ENCODE measurements at regions not wholly inside any gene's neighbourhood (a gene's known extent, or its start where the extent isn't known, plus 50 kb on each side); places are given as distances from the start of the nearest gene placed in this dataset.

- Histone ChIP-seq H3K27me3 (ENCODE audit: control insufficient read depth in 1 of 2, insufficient read depth in 2 of 2, low read length in 2 of 2) (no peaks in the 10 kb centered on the region), H3K4me1 (ENCODE audit: insufficient read depth, low read length) (no peaks in the 10 kb centered on the region), H3K4me3 (ENCODE audit: low read depth in 1 of 2, low read length in 2 of 2) (no peak overlapping the region), H3K36me3 (ENCODE audit: insufficient read depth, low read length) (no peaks in the 10 kb centered on the region), H3K9ac (ENCODE audit: low read length) (no peak overlapping the region), H3K27ac (ENCODE audit: low read depth, low read length) (no peak overlapping the region), H3K9me3 (ENCODE audit: low read length) (no peaks in the 10 kb centered on the region)
These were observed 175.9 kb upstream of the BMP4 start for GRCh38 chr14:54132496-54132895.

GRCh38 chr14:54133896-54134295, 177.3 kb upstream of the BMP4 start:
- Histone ChIP-seq H3K9me3 (ENCODE audit: low read length) (no peaks in the 10 kb centered on the region), H3K4me1 (ENCODE audit: insufficient read depth, low read length) (no peaks in the 10 kb centered on the region), H3K36me3 (ENCODE audit: insufficient read depth, low read length) (no peaks in the 10 kb centered on the region), H3K27ac (ENCODE audit: low read depth, low read length) (no peak overlapping the region), H3K4me3 (ENCODE audit: low read depth in 1 of 2, low read length in 2 of 2) (no peak overlapping the region), H3K9ac (ENCODE audit: low read length) (no peak overlapping the region), H3K27me3 (ENCODE audit: control insufficient read depth in 1 of 2, insufficient read depth in 2 of 2, low read length in 2 of 2) (no peaks in the 10 kb centered on the region)

GRCh38 chr14:54135804-54136280, 179.2 kb upstream of the BMP4 start:
- Histone ChIP-seq H3K36me3 (ENCODE audit: insufficient read depth, low read length) (no peaks in the 10 kb centered on the region), H3K9ac (ENCODE audit: low read length) (no peak overlapping the region), H3K27ac (ENCODE audit: low read depth, low read length) (no peak overlapping the region), H3K4me1 (ENCODE audit: insufficient read depth, low read length) (no peaks in the 10 kb centered on the region), H3K27me3 (ENCODE audit: control insufficient read depth in 1 of 2, insufficient read depth in 2 of 2, low read length in 2 of 2) (no peaks in the 10 kb centered on the region), H3K9me3 (ENCODE audit: low read length) (no peaks in the 10 kb centered on the region), H3K4me3 (ENCODE audit: low read depth in 1 of 2, low read length in 2 of 2) (no peak overlapping the region)

GRCh38 chr14:54136894-54137613, 180.4 kb upstream of the BMP4 start:
- Histone ChIP-seq H3K4me1 (ENCODE audit: insufficient read depth, low read length) (no peaks in the 10 kb centered on the region), H3K27me3 (ENCODE audit: control insufficient read depth in 1 of 2, insufficient read depth in 2 of 2, low read length in 2 of 2) (no peaks in the 10 kb centered on the region), H3K27ac (ENCODE audit: low read depth, low read length) (no peak overlapping the region), H3K36me3 (ENCODE audit: insufficient read depth, low read length) (no peaks in the 10 kb centered on the region), H3K9ac (ENCODE audit: low read length) (no peak overlapping the region), H3K4me3 (ENCODE audit: low read depth in 1 of 2, low read length in 2 of 2) (no peak overlapping the region), H3K9me3 (ENCODE audit: low read length) (no peaks in the 10 kb centered on the region)

- Histone ChIP-seq H3K9me3 (ENCODE audit: low read length) (no peaks in the 10 kb centered on the region), H3K27ac (ENCODE audit: low read depth, low read length) (no peak overlapping the region), H3K9ac (ENCODE audit: low read length) (no peak overlapping the region), H3K36me3 (ENCODE audit: insufficient read depth, low read length) (no peaks in the 10 kb centered on the region), H3K4me1 (ENCODE audit: insufficient read depth, low read length) (no peaks in the 10 kb centered on the region), H3K27me3 (ENCODE audit: control insufficient read depth in 1 of 2, insufficient read depth in 2 of 2, low read length in 2 of 2) (no peaks in the 10 kb centered on the region), H3K4me3 (ENCODE audit: low read depth in 1 of 2, low read length in 2 of 2) (no peak overlapping the region)
These were observed 181.0 kb upstream of the BMP4 start for GRCh38 chr14:54137614-54137961.

- Histone ChIP-seq H3K4me3 (ENCODE audit: low read depth in 1 of 2, low read length in 2 of 2) (no peak overlapping the region), H3K4me1 (ENCODE audit: insufficient read depth, low read length) (no peaks in the 10 kb centered on the region), H3K27me3 (ENCODE audit: control insufficient read depth in 1 of 2, insufficient read depth in 2 of 2, low read length in 2 of 2) (no peaks in the 10 kb centered on the region), H3K27ac (ENCODE audit: low read depth, low read length) (no peak overlapping the region), H3K9ac (ENCODE audit: low read length) (no peak overlapping the region), H3K36me3 (ENCODE audit: insufficient read depth, low read length) (no peaks in the 10 kb centered on the region), H3K9me3 (ENCODE audit: low read length) (no peaks in the 10 kb centered on the region)
These were observed 181.4 kb upstream of the BMP4 start for GRCh38 chr14:54138024-54138353.

- no peaks in the 10 kb centered on the region for H3K9me3 ChIP-seq (ENCODE audit: low read length)
- no peaks in the 10 kb centered on the region for H3K36me3 ChIP-seq (ENCODE audit: insufficient read depth, low read length)
- no peak overlapping the region for H3K27ac ChIP-seq (ENCODE audit: low read depth, low read length)
- H3K4me1 ChIP-seq (ENCODE audit: insufficient read depth, low read length): no peaks in the 10 kb centered on the region
- no peak overlapping the region for H3K9ac ChIP-seq (ENCODE audit: low read length)
- no peak overlapping the region for H3K4me3 ChIP-seq (ENCODE audit: low read depth in 1 of 2, low read length in 2 of 2)
- H3K27me3 ChIP-seq (ENCODE audit: control insufficient read depth in 1 of 2, insufficient read depth in 2 of 2, low read length in 2 of 2): no peaks in the 10 kb centered on the region
These were observed 181.9 kb upstream of the BMP4 start for GRCh38 chr14:54138354-54139038.

GRCh38 chr14:54140551-54140950, 183.9 kb upstream of the BMP4 start:
- Histone ChIP-seq H3K27ac (ENCODE audit: low read depth, low read length) (no peak overlapping the region), H3K27me3 (ENCODE audit: control insufficient read depth in 1 of 2, insufficient read depth in 2 of 2, low read length in 2 of 2) (no peaks in the 10 kb centered on the region), H3K9ac (ENCODE audit: low read length) (no peak overlapping the region), H3K4me3 (ENCODE audit: low read depth in 1 of 2, low read length in 2 of 2) (no peak overlapping the region), H3K4me1 (ENCODE audit: insufficient read depth, low read length) (no peaks in the 10 kb centered on the region), H3K9me3 (ENCODE audit: low read length) (no peaks in the 10 kb centered on the region), H3K36me3 (ENCODE audit: insufficient read depth, low read length) (no peaks in the 10 kb centered on the region)

GRCh38 chr14:54146601-54147000, 190.0 kb upstream of the BMP4 start:
- Histone ChIP-seq H3K9me3 (ENCODE audit: low read length) (no peaks in the 10 kb centered on the region), H3K36me3 (ENCODE audit: insufficient read depth, low read length) (no peaks in the 10 kb centered on the region), H3K27me3 (ENCODE audit: control insufficient read depth in 1 of 2, insufficient read depth in 2 of 2, low read length in 2 of 2) (no peaks in the 10 kb centered on the region), H3K4me1 (ENCODE audit: insufficient read depth, low read length) (no peaks in the 10 kb centered on the region), H3K9ac (ENCODE audit: low read length) (no peak overlapping the region), H3K4me3 (ENCODE audit: low read depth in 1 of 2, low read length in 2 of 2) (no peak overlapping the region), H3K27ac (ENCODE audit: low read depth, low read length) (no peak overlapping the region)

- no peak overlapping the region for H3K9ac ChIP-seq (ENCODE audit: low read length)
- no peak overlapping the region for H3K4me3 ChIP-seq (ENCODE audit: low read depth in 1 of 2, low read length in 2 of 2)
- H3K9me3 ChIP-seq (ENCODE audit: low read length): no peaks in the 10 kb centered on the region
- H3K4me1 ChIP-seq (ENCODE audit: insufficient read depth, low read length): no peaks in the 10 kb centered on the region
- H3K27me3 ChIP-seq (ENCODE audit: control insufficient read depth in 1 of 2, insufficient read depth in 2 of 2, low read length in 2 of 2): no peaks in the 10 kb centered on the region
- H3K27ac ChIP-seq (ENCODE audit: low read depth, low read length): no peak overlapping the region
- no peaks in the 10 kb centered on the region for H3K36me3 ChIP-seq (ENCODE audit: insufficient read depth, low read length)
These were observed 190.7 kb upstream of the BMP4 start for GRCh38 chr14:54147282-54147681.

GRCh38 chr14:54147758-54148157, 191.1 kb upstream of the BMP4 start:
- Histone ChIP-seq H3K27ac (ENCODE audit: low read depth, low read length) (no peak overlapping the region), H3K36me3 (ENCODE audit: insufficient read depth, low read length) (no peaks in the 10 kb centered on the region), H3K27me3 (ENCODE audit: control insufficient read depth in 1 of 2, insufficient read depth in 2 of 2, low read length in 2 of 2) (no peaks in the 10 kb centered on the region)

GRCh38 chr14:54148251-54148650, 191.6 kb upstream of the BMP4 start:
- Histone ChIP-seq H3K9me3 (ENCODE audit: low read length) (no peaks in the 10 kb centered on the region), H3K36me3 (ENCODE audit: insufficient read depth, low read length) (no peaks in the 10 kb centered on the region), H3K27ac (ENCODE audit: low read depth, low read length) (no peak overlapping the region), H3K27me3 (ENCODE audit: control insufficient read depth in 1 of 2, insufficient read depth in 2 of 2, low read length in 2 of 2) (no peaks in the 10 kb centered on the region), H3K9ac (ENCODE audit: low read length) (no peak overlapping the region), H3K4me1 (ENCODE audit: insufficient read depth, low read length) (no peaks in the 10 kb centered on the region), H3K4me3 (ENCODE audit: low read depth in 1 of 2, low read length in 2 of 2) (no peak overlapping the region)

More at GRCh38 chr14:54147758-54148157, 191.1 kb upstream of the BMP4 start:
- Histone ChIP-seq H3K4me1 (ENCODE audit: insufficient read depth, low read length) (no peaks in the 10 kb centered on the region), H3K4me3 (ENCODE audit: low read depth in 1 of 2, low read length in 2 of 2) (no peak overlapping the region), H3K9me3 (ENCODE audit: low read length) (no peaks in the 10 kb centered on the region), H3K9ac (ENCODE audit: low read length) (no peak overlapping the region)
